H9 (cell line): ENCODE measurements at regions not wholly inside any gene's neighbourhood (a gene's known extent, or its start where the extent isn't known, plus 50 kb on each side); places are given as distances from the start of the nearest gene placed in this dataset.

ENCODE experiments used
- DNase-seq: peaks from one replicate; pipeline ENCODE4 v3.0.0-alpha.2; 2017
- H2AFZ ChIP-seq: one replicate; pipeline ENCODE4 v1.6.1; 2013; ENCODE audit warnings: mild to moderate bottlenecking, low read length, control low read depth, moderate library complexity
- H2AK5ac ChIP-seq: 2 replicates; pipeline ENCODE4 v1.6.1; 2013; ENCODE audit warnings: low read length, control low read depth, mixed read lengths; ENCODE audit not compliant: insufficient read length
- H2BK120ac ChIP-seq: one replicate; pipeline ENCODE4 v1.6.1; 2013; ENCODE audit warnings: low read depth, mild to moderate bottlenecking, low read length, control low read depth, inconsistent platforms; ENCODE audit not compliant: poor library complexity, severe bottlenecking
- H2BK12ac ChIP-seq: 2 replicates; pipeline ENCODE4 v1.6.1; 2013; ENCODE audit warnings: low read length, control low read depth, mixed read lengths, low read depth; ENCODE audit not compliant: insufficient read length
- H2BK15ac ChIP-seq: 2 replicates; pipeline ENCODE4 v1.6.1; 2013; ENCODE audit warnings: low read depth, low read length, control low read depth
- H2BK20ac ChIP-seq: one replicate; pipeline ENCODE4 v1.6.1; 2013; ENCODE audit warnings: low read depth, mild to moderate bottlenecking, low read length, control low read depth, inconsistent platforms; ENCODE audit not compliant: poor library complexity, severe bottlenecking
- H2BK5ac ChIP-seq: 2 replicates; pipeline ENCODE4 v1.6.1; 2013; ENCODE audit warnings: low read length, control low read depth, mixed read lengths; ENCODE audit not compliant: insufficient read length
- H3K14ac ChIP-seq: 2 replicates; pipeline ENCODE4 v1.6.1; 2013; ENCODE audit warnings: low read length, control low read depth; ENCODE audit not compliant: insufficient read depth
- H3K18ac ChIP-seq: 2 replicates; pipeline ENCODE4 v1.6.1; 2013; ENCODE audit warnings: low read depth, mild to moderate bottlenecking, mixed read lengths, low read length, control low read depth; ENCODE audit not compliant: insufficient read length
- H3K23ac ChIP-seq: 2 replicates; pipeline ENCODE4 v1.6.1; 2013; ENCODE audit warnings: low read length, control low read depth, mixed read lengths, low read depth; ENCODE audit not compliant: insufficient read length
- H3K23me2 ChIP-seq: 2 replicates; pipeline ENCODE4 v1.6.1; 2013; ENCODE audit warnings: low read depth, mild to moderate bottlenecking, mixed read lengths, low read length, control low read depth; ENCODE audit not compliant: insufficient read length, poor library complexity, severe bottlenecking
- H3K27ac ChIP-seq: 2 replicates; pipeline ENCODE4 v1.5.1; 2013; ENCODE audit warnings: low read length, control low read depth, mixed read lengths, low read depth; ENCODE audit not compliant: insufficient read length
- H3K27me3 ChIP-seq: 2 replicates; pipeline ENCODE4 v1.6.1; 2013; ENCODE audit warnings: low read length, control low read depth, inconsistent platforms; ENCODE audit not compliant: insufficient read depth
- H3K4ac ChIP-seq: 2 replicates; pipeline ENCODE4 v1.6.1; 2013; ENCODE audit warnings: low read depth, mild to moderate bottlenecking, control low read depth, inconsistent platforms, low read length, moderate library complexity
- H3K4me1 ChIP-seq: 2 replicates; pipeline ENCODE4 v1.6.1; 2013; ENCODE audit warnings: low read length, control low read depth, inconsistent platforms; ENCODE audit not compliant: insufficient read depth
- H3K4me2 ChIP-seq: 2 replicates; pipeline ENCODE4 v1.6.1; 2013; ENCODE audit warnings: low read length, control low read depth, mixed read lengths; ENCODE audit not compliant: insufficient read length, insufficient read depth
- H3K56ac ChIP-seq: 2 replicates; pipeline ENCODE4 v1.6.1; 2013; ENCODE audit warnings: low read depth, mild to moderate bottlenecking, mixed read lengths, low read length, control low read depth; ENCODE audit not compliant: insufficient read length
- H3K79me1 ChIP-seq: 2 replicates; pipeline ENCODE4 v1.6.1; 2013; ENCODE audit warnings: low read depth, mild to moderate bottlenecking, moderate library complexity, low read length, control low read depth, inconsistent platforms; ENCODE audit not compliant: insufficient read depth, poor library complexity, severe bottlenecking
- H3K79me2 ChIP-seq: 2 replicates; pipeline ENCODE4 v1.6.1; 2013; ENCODE audit warnings: low read length, control low read depth, inconsistent platforms; ENCODE audit not compliant: insufficient read depth
- H3K9ac ChIP-seq: 2 replicates; pipeline ENCODE4 v1.6.1; 2013; ENCODE audit warnings: low read length, control low read depth, mixed read lengths; ENCODE audit not compliant: insufficient read length; ENCODE audit errors: extremely low read depth
- H3K9me3 ChIP-seq: one replicate; pipeline ENCODE4 v1.6.1; 2013; ENCODE audit warnings: low read depth, low read length, inconsistent platforms; ENCODE audit not compliant: control insufficient read depth
- H3T11ph ChIP-seq: one replicate; pipeline ENCODE4 v1.6.1; 2013; ENCODE audit warnings: mild to moderate bottlenecking, low read length, control low read depth, inconsistent platforms
- H4K20me1 ChIP-seq: one replicate; pipeline ENCODE4 v1.6.1; 2013; ENCODE audit not compliant: control insufficient read depth, insufficient read length, insufficient read depth
- H4K5ac ChIP-seq: 2 replicates; pipeline ENCODE4 v1.6.1; 2013; ENCODE audit warnings: low read depth, mild to moderate bottlenecking, mixed read lengths, low read length, control low read depth; ENCODE audit not compliant: insufficient read length
- H4K8ac ChIP-seq: replicated peaks from 2 replicates; pipeline ENCODE4 v1.6.1; 2013; ENCODE audit warnings: low read length, control low read depth, mixed read lengths, low read depth; ENCODE audit not compliant: insufficient read length
- H4K91ac ChIP-seq: 2 replicates; pipeline ENCODE4 v1.6.1; 2013; ENCODE audit warnings: low read depth, mild to moderate bottlenecking, moderate library complexity, mixed read lengths, low read length, control low read depth; ENCODE audit not compliant: insufficient read length
- H3K27ac Mint-ChIP-seq, 3 experiments: 2 replicates in 2 of 3; 3 replicates in 1 of 3; pipeline ENCODE4 v1.8.0; 2020 to 2021; ENCODE audit warnings: mixed read lengths in 3 of 3, mild to moderate bottlenecking in 1 of 3, moderate library complexity in 1 of 3
- H3K27me3 Mint-ChIP-seq: 2 replicates; pipeline ENCODE4 v1.8.0; 2021; ENCODE audit warnings: low read depth, mild to moderate bottlenecking, moderate library complexity, mixed read lengths
- H3K36me3 Mint-ChIP-seq, 3 experiments: 2 replicates in 2 of 3; 3 replicates in 1 of 3; pipeline ENCODE4 v1.8.0; 2020 to 2021; ENCODE audit warnings: low read depth in 3 of 3, mixed read lengths in 3 of 3; ENCODE audit not compliant: insufficient read depth in 1 of 3
- H3K4me1 Mint-ChIP-seq, 2 experiments: 2 replicates each; pipeline ENCODE4 v1.8.0; 2020; ENCODE audit warnings: mixed read lengths in 2 of 2
- H3K4me3 Mint-ChIP-seq, 2 experiments: 2 replicates in 1 of 2; 3 replicates in 1 of 2; pipeline ENCODE4 v1.8.0; 2020 to 2021; ENCODE audit warnings: mild to moderate bottlenecking in 2 of 2, mixed read lengths in 2 of 2, moderate library complexity in 1 of 2
- H3K9me3 Mint-ChIP-seq, 2 experiments: 2 replicates in 1 of 2; 3 replicates in 1 of 2; pipeline ENCODE4 v1.8.0; 2020; ENCODE audit warnings: mild to moderate bottlenecking in 2 of 2, mixed read lengths in 2 of 2, moderate library complexity in 1 of 2
- WGBS: extraction: QIAGEN DNeasy Blood & Tissue Kit; methylation state at CpG from one replicate; pipeline ENCODE4 v1.1.7; 2013; ENCODE audit warnings: missing lambda C conversion rate, low lambda C conversion rate, mixed read lengths; ENCODE audit not compliant: insufficient read length; ENCODE audit errors: extremely low coverage; 5-methylcytosine and 5-hydroxymethylcytosine counted together
- TF ChIP-seq, protein P1 (sequence below): fragments of 200-600 bp; sonication (generic); conservative IDR thresholded peaks from 3 replicates; pipeline ENCODE4 v1.8.0; 2021; ENCODE audit warnings: antibody characterized with exemption, mild to moderate bottlenecking

GRCh38 chr2:235149736-235150135, 197.9 kb downstream of the SH3BP4 start:
- DNase-seq: no peak
- Histone ChIP-seq H3K23ac (no peak overlapping the region), H3K4me1 (no peaks in the 10 kb centered on the region), H2BK12ac (no peak overlapping the region), H3K79me2 (no peaks in the 10 kb centered on the region), H2AFZ (no peak overlapping the region), H3K4ac (no peak overlapping the region), H3K79me1 (no peaks in the 10 kb centered on the region), H2BK15ac (no peak overlapping the region), H2BK120ac (no peak overlapping the region), H3K27ac (no peak overlapping the region), H3K14ac (no peak overlapping the region), H2AK5ac (no peak overlapping the region), H4K5ac (no peak overlapping the region), H4K91ac (no peak overlapping the region), H3K9ac (no peak overlapping the region), H3K56ac (no peak overlapping the region), H2BK20ac (no peak overlapping the region), H2BK5ac (no peak overlapping the region), H3K27me3 (0 out of 2 replicates have a peak, but pooled peaks cover 1% of the 10 kb centered on the region), H3K9me3 (no peaks in the 10 kb centered on the region), H3K18ac (no peak overlapping the region), H3T11ph (no peak overlapping the region), H3K4me2 (no peak overlapping the region), H4K20me1 (no peaks in the 10 kb centered on the region), H4K8ac (no peak overlapping the region), H3K23me2 (no peaks in the 10 kb centered on the region)
- Mint-ChIP-seq H3K4me3 (no peak overlapping the region), H3K9me3 (no peaks in the 10 kb centered on the region), H3K27ac (no peak overlapping the region), H3K36me3 (no peaks in the 10 kb centered on the region), H3K27me3 (peaks cover 52% of the 10 kb centered on the region), H3K4me1 (0 out of 4 replicates have a peak, but pooled peaks cover 0 to 1% of the 10 kb centered on the region in 2 experiments)
- TF ChIP-seq, protein P1, sequence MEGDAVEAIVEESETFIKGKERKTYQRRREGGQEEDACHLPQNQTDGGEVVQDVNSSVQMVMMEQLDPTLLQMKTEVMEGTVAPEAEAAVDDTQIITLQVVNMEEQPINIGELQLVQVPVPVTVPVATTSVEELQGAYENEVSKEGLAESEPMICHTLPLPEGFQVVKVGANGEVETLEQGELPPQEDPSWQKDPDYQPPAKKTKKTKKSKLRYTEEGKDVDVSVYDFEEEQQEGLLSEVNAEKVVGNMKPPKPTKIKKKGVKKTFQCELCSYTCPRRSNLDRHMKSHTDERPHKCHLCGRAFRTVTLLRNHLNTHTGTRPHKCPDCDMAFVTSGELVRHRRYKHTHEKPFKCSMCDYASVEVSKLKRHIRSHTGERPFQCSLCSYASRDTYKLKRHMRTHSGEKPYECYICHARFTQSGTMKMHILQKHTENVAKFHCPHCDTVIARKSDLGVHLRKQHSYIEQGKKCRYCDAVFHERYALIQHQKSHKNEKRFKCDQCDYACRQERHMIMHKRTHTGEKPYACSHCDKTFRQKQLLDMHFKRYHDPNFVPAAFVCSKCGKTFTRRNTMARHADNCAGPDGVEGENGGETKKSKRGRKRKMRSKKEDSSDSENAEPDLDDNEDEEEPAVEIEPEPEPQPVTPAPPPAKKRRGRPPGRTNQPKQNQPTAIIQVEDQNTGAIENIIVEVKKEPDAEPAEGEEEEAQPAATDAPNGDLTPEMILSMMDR: no peak
- no CpG with 5 or more reads among the region's 1 CpG for WGBS
